HPDE6-E6E7 (cell line): ENCODE measurements at regions not wholly inside any gene's neighbourhood (a gene's known extent, or its start where the extent isn't known, plus 50 kb on each side); places are given as distances from the start of the nearest gene placed in this dataset.

Experiments used
- DNase-seq: peaks from one replicate; pipeline ENCODE4 v3.0.0; 2011; ENCODE audit warnings: missing footprints; ENCODE audit errors: extremely low spot score

DNA sequence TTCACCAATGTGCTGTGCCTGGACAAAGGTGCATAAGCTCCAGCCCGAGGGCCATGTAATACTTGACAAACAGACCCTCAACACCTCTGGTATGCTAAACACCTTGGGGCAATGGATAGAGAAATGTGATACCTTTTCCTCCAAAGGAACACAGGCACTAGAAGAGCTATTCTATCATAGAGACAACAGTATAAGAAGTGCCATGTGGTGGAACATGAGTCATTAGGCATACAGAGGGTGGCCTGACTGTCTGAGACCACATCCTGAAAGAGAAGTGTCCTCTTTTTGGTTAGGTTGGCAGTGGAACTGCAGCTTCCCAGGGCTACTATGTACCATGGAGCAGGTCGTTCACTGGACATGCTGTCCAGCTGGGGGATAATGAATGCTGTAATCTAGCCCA lies 153.9 kb downstream of the INSIG2 start:
- DNase-seq: peak; percentile 54

DNA sequence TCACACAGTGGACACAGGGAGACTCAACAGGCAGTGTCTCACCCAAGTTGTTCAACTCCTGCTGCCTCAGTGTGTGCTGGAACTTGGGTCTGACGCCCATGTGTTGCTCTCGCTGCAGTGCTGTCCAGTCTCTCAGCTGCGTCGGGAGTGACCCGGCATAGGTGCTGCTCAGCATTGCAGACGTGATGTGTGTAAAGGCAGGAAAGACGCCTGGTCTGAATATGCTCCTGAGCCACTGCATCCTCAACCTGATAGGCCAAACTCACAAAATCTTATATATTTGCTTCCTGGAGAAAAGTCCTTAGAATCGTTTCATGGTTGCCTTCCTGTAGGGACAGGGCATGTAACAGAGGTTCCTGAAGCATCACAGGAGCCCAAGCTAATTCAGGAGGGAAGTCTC lies 152.9 kb downstream of the INSIG2 start:
- DNase-seq: no peak

DNA sequence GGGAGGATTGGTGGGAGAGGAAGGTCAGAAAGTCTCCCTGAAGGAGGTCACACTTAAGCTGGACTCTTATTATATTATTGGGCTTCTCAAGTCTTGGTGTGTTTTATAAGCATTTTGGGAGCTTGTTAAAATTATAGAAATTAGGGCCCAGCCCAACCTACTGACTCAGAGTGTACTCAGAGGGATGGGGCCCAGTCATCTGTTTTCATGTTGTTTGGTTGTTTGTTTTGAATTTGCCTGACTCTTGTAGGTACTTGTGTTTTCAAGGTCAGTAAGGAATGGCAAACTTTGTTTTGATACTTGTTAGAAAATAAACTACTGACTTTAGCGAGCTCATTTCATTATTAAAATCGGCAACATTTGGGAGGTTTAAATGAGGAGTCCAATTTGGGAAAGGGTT lies 152.0 kb downstream of the INSIG2 start:
- DNase-seq: no peak

- DNase-seq: no peak
These were observed 151.0 kb downstream of the INSIG2 start for GRCh38 chr2:118239284-118239683.

DNA sequence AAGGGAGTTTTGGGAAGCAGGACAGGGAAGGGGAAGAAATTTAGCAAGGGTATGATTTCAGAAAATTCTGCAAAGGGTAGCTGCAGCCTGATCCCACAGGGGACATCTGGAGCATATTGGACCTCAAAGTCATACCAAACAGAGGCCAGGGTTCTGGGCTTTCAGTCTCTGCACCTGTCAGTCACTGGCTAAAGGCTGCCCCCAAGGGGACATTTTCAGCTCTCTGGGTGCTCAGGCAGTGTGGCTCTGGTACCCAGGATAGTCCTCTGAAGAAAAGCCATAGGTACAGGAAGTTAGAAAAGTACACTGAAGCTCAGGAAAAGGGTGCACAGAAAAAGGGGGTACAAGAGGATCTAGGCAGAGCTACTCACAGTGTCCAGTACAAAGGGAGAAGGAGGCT lies 149.2 kb downstream of the INSIG2 start:
- DNase-seq: no peak

GRCh38 chr2:118232796-118233195 lies 144.5 kb downstream of the INSIG2 start:
- DNase-seq: no peak

DNA sequence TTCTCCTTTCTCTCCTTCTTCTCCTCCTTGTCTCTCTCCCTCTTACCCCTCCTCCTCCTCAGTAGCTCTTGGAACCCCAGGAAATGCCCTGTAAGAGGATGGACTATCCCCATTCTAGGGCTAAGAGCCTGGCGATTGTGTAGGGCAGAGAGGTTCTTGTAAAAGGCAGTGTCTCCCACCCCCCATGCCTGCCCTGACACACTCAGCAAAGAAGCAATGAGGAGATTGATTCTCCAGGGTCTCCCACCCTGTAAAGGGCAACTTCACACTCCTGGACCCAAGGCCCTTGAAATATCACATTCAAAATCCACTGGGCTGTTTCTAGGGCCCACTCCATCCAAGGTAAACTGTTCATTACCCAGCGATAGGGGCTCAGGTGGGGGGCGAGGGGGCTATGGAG lies 144.1 kb downstream of the INSIG2 start:
- DNase-seq: no peak

DNA sequence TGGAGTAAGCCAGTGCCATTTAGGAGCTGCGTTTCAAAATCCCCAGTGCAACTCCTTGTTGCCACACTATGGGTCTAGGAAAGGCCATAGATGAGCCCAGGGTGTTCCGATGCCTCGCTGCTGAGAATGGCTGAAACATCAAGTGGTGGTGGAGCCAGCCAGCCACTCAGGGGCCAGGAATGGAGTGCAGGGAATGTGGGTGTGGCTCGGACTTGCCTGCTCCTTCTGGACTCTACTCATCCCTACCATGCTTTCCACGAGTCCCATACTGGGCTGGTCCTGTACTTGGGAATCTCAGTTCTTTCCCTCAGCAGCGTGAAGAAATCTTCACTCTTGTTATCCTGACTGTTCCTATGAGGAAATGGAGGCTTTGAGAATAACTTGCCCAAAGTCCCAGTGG lies 143.5 kb downstream of the INSIG2 start:
- no peak for DNase-seq

DNA sequence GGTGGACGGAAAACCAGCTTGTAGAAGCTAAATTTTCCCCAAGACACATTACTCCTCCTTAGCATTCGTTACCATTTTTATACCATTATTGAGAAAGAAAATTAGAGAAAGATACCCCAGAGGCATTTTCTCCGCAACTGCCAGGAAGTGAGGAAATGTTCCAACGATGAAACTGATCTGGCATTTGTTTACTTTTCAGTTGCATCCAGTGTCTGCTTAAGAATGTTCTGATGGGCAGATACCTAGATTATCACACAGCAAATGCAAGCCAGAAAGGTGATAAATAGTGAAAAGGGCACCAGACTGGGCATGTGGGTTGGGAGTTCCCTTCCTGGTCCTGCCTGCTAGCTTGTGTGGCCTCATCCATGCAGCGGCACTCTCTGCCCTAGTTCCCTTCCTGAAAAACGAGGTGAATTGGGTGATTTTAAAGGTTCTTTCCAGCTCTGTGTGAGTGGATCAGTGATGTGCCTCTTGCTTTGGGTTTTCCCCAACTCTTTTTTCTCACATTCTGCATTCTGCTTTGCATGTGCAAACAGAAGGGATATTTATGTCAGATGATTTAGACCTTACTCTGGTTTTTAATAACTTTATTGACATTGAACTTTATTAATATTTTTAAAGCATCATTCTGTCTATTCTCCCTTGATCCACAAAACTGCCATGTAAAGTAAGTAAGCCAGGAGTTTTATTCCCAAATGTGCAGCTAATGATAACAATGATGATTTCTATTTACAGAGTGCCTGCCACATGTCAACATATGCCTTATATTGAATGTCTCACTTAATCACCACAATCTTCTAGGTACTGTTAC lies 139.6 kb downstream of the INSIG2 start:
- no peak for DNase-seq

DNA sequence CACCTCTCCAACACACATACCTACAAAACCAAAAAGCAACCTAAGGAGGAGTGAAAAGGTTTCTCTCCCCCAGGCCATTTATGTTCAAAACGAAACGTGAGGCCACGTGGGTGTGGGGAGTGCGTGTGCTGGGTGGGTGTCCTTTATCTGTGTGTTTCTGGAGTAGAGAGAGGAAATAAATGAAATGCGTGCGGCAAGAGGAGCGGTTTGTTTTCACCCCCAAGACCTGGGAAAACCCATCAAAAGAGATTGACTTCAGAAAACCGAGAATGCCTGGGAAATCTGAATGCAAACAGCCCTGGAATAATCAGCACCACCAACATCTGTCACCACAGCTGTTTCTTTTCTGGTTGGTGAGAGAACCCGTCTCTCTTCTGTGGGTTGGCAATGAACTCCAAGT lies 137.4 kb downstream of the INSIG2 start:
- DNase-seq: no peak

- DNase-seq: no peak
These were observed 136.6 kb downstream of the INSIG2 start for GRCh38 chr2:118224895-118225311.

DNA sequence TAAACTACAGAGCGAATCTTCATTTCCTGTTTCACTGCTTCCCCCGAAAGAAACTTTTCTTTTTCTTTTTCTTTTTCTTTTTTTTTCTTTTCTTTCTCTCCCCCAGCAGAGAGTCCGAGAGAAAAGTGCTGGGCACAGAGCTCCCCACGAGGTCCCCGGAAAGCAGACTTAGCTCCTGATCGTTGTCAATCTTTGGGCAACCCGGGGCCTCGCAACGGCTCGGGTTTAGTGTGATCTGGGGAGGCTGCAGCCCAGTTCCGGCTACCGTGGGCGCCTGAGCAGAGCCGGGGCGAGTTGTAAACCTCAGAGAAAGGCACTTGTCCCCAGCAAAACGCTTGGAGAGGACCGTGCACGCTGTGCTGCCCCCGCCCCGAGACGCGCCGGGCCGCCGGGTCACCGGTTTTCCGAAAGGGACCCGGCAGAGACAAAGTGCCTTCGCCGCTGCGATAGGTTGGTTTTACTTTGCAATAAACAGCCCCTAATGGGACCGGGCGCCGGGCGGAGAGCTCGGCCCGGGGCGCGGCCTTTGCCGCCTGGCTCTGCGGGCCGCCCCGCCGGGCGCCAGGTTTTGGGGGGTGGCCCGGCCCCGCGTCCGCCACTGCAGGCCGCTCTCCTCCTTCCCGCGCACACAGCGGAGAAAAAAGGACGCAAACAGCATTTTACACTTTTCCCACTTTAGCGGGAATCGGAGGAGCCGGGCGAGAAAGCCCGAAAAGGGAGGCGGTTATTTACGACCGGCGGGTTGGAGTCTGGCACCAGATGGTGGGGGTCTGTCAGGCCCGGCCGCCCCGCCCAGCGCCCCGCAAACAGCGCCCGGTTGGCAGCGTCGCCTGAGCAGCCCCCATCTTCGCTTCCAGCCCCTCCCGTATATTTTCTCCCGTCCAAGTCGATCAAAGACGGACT lies 136.0 kb downstream of the INSIG2 start:
- no peak for DNase-seq

- DNase-seq: no peak
These were observed 135.3 kb downstream of the INSIG2 start for GRCh38 chr2:118223511-118223991.

GRCh38 chr2:118222672-118223421 lies 134.6 kb downstream of the INSIG2 start:
- DNase-seq: no peak

GRCh38 chr2:118222273-118222594 lies 134.0 kb downstream of the INSIG2 start:
- no peak for DNase-seq

GRCh38 chr2:118221536-118222272 lies 133.4 kb downstream of the INSIG2 start:
- DNase-seq: peak; percentile 76

- DNase-seq: no peak
These were observed 131.3 kb downstream of the INSIG2 start for GRCh38 chr2:118219611-118220010.

DNA sequence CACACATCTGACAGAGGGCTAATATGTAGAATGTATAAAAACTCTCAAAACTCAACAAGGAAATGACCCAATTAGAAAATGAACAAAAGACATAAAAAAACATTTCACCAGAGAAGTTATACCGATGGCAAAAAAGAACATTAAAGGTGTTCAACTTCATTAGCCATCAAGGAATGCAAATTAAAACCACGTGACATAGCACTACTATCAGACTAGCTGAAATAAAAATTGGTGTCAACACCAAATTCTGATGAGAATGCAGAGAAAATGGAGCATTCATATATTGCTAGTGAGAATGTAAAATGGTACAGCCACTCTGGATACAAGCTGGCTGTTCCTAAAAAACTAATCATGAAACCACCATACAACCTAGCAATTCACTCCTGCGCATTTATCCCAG lies 128.0 kb downstream of the INSIG2 start:
- no peak for DNase-seq

DNA sequence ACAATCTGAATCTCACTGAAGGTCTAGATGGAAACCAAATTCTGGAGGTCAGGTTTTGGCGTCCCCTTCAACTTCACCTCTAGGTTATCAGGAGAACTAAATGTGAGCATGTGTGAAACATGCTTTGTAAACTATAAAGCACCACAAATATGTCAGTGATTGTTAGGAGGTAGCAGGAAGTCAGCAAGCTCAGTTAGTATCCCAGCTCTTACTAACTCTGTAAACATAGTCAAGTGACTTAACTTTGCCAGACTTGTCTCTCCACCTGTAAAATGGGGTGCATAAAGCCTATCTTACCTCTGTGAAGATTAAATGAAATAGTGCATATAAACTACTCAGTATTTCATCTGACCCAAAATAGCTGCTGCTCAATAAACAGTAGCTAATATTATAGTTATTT lies 121.5 kb downstream of the INSIG2 start:
- no peak for DNase-seq

GRCh38 chr2:118207889-118208288 lies 119.6 kb downstream of the INSIG2 start:
- no peak for DNase-seq

GRCh38 chr2:118202707-118203303 lies 114.5 kb downstream of the INSIG2 start:
- DNase-seq: no peak
